GM23338 (cell line): ENCODE measurements at regions not wholly inside any gene's neighbourhood (a gene's known extent, or its start where the extent isn't known, plus 50 kb on each side); places are given as distances from the start of the nearest gene placed in this dataset.
A peak's percentile ranks its signal among the peaks of the same experiment; 100 is the strongest.

Experiments used
- ATAC-seq: fragments of 200-7000 bp; cut with Tn5 transposase; 3 replicates; pipeline ENCODE4 v1.9.1; 2020
- DNase-seq: peaks from one replicate; pipeline ENCODE4 v3.0.0-alpha.2; 2015; ENCODE audit warnings: low spot score
- H2AFZ ChIP-seq: fragments of 200-600 bp; sonication (generic); 2 replicates; pipeline ENCODE4 v1.8.0; 2016; ENCODE audit warnings: antibody characterized with exemption, mild to moderate bottlenecking, moderate library complexity
- H3F3A ChIP-seq: fragments of 200-600 bp; sonication (generic); replicated peaks from 2 replicates; pipeline ENCODE4 v1.8.0; 2017; ENCODE audit warnings: antibody characterized with exemption, mixed run types, low read depth
- H3K27ac ChIP-seq: fragments of 200-600 bp; sonication (generic); 2 replicates; pipeline ENCODE4 v1.6.1; 2016; ENCODE audit warnings: low read depth
- H3K27me3 ChIP-seq: fragments of 200-600 bp; sonication (generic); 2 replicates; pipeline ENCODE4 v1.8.0; 2016; ENCODE audit warnings: mild to moderate bottlenecking, mixed run types, moderate library complexity; ENCODE audit not compliant: insufficient read depth
- H3K36me3 ChIP-seq: fragments of 200-600 bp; sonication (generic); 2 replicates; pipeline ENCODE4 v1.8.0; 2016; ENCODE audit warnings: mild to moderate bottlenecking; ENCODE audit not compliant: insufficient read depth
- H3K4me1 ChIP-seq: fragments of 200-600 bp; sonication (generic); 2 replicates; pipeline ENCODE4 v1.8.0; 2016; ENCODE audit warnings: mild to moderate bottlenecking, moderate library complexity; ENCODE audit not compliant: insufficient read depth
- H3K4me2 ChIP-seq: fragments of 200-600 bp; sonication (generic); 2 replicates; pipeline ENCODE4 v1.7.1; 2017; ENCODE audit warnings: mixed run types
- H3K4me3 ChIP-seq: fragments of 200-600 bp; sonication (generic); 2 replicates; pipeline ENCODE4 v1.6.1; 2016; ENCODE audit warnings: mixed run types
- H3K79me2 ChIP-seq: fragments of 200-600 bp; sonication (generic); replicated peaks from 2 replicates; pipeline ENCODE4 v1.8.0; 2017; ENCODE audit warnings: mild to moderate bottlenecking; ENCODE audit not compliant: insufficient read depth
- H3K9me2 ChIP-seq: fragments of 200-600 bp; sonication (generic); 2 replicates; pipeline ENCODE4 v1.8.0; 2017; ENCODE audit not compliant: insufficient read depth
- H4K20me1 ChIP-seq: fragments of 200-600 bp; sonication (generic); replicated peaks from 2 replicates; pipeline ENCODE4 v1.8.0; 2017; ENCODE audit warnings: mild to moderate bottlenecking; ENCODE audit not compliant: insufficient read depth
- H3K27ac Mint-ChIP-seq: 2 replicates; pipeline ENCODE4 v1.8.0; 2020; ENCODE audit warnings: inconsistent platforms, mild to moderate bottlenecking, moderate library complexity, mixed read lengths
- H3K27me3 Mint-ChIP-seq: 3 replicates; pipeline ENCODE4 v1.8.0; 2022; ENCODE audit warnings: low read depth, mild to moderate bottlenecking, moderate library complexity, mixed read lengths, inconsistent platforms; ENCODE audit not compliant: insufficient read depth, poor library complexity
- H3K36me3 Mint-ChIP-seq: 3 replicates; pipeline ENCODE4 v1.8.0; 2021; ENCODE audit warnings: low read depth, mild to moderate bottlenecking, inconsistent platforms, moderate library complexity, mixed read lengths
- H3K4me1 Mint-ChIP-seq: 3 replicates; pipeline ENCODE4 v1.8.0; 2020; ENCODE audit warnings: mild to moderate bottlenecking, inconsistent platforms, mixed read lengths
- H3K4me3 Mint-ChIP-seq: 3 replicates; pipeline ENCODE4 v1.8.0; 2021; ENCODE audit warnings: moderate library complexity, mild to moderate bottlenecking, inconsistent platforms, mixed read lengths
- H3K9me3 Mint-ChIP-seq: 3 replicates; pipeline ENCODE4 v1.8.0; 2020; ENCODE audit warnings: moderate library complexity, mild to moderate bottlenecking, inconsistent platforms, mixed read lengths
- CREB1 ChIP-seq: fragments of 250-450 bp; sonication (Bioruptor Pico); IDR thresholded peaks from 2 replicates; pipeline ENCODE4 v1.5.0; 2020; ENCODE audit warnings: low read depth, mild to moderate bottlenecking, moderate library complexity
- EZH2 ChIP-seq: fragments of 200-600 bp; sonication (generic); IDR thresholded peaks from one replicate; pipeline ENCODE4 v1.8.0; 2017; ENCODE audit warnings: antibody characterized with exemption, mild to moderate bottlenecking, low read depth; ENCODE audit not compliant: unreplicated experiment
- EZH2phosphoT487 ChIP-seq: fragments of 200-600 bp; sonication (generic); IDR thresholded peaks from one replicate; pipeline ENCODE4 v1.8.1; 2018; ENCODE audit warnings: antibody characterized with exemption; ENCODE audit not compliant: unreplicated experiment
- JUNB ChIP-seq: IDR thresholded peaks from one replicate; pipeline ENCODE4 v1.6.1; 2016; ENCODE audit warnings: antibody characterized with exemption; ENCODE audit not compliant: unreplicated experiment
- NANOG ChIP-seq: IDR thresholded peaks from 2 replicates; pipeline ENCODE4 v1.6.1; 2016; ENCODE audit warnings: antibody characterized with exemption, borderline replicate concordance
- POLR2AphosphoS5 ChIP-seq: IDR thresholded peaks from 2 replicates; pipeline ENCODE4 v1.6.1; 2016; ENCODE audit warnings: antibody characterized with exemption, low read depth
- REST ChIP-seq: IDR thresholded peaks from one replicate; pipeline ENCODE4 v1.6.1; 2018; ENCODE audit warnings: antibody characterized with exemption; ENCODE audit not compliant: unreplicated experiment
- STAT1 ChIP-seq: IDR thresholded peaks from one replicate; pipeline ENCODE4 v1.6.1; 2016; ENCODE audit warnings: antibody characterized with exemption; ENCODE audit not compliant: unreplicated experiment
- ZNF114 ChIP-seq: fragments of 250-450 bp; sonication (Bioruptor Pico); IDR thresholded peaks from 2 replicates; pipeline ENCODE4 v1.5.0; 2020; ENCODE audit warnings: mild to moderate bottlenecking, moderate library complexity
- ZNF331 ChIP-seq: fragments of 250-450 bp; sonication (Bioruptor Pico); IDR thresholded peaks from 2 replicates; pipeline ENCODE4 v1.5.0; 2020; ENCODE audit warnings: low read depth, mild to moderate bottlenecking, moderate library complexity
- TF ChIP-seq, protein P1 (sequence below): IDR thresholded peaks from 2 replicates; pipeline ENCODE4 v1.6.1; 2016; ENCODE audit warnings: antibody characterized with exemption
- TF ChIP-seq, protein P2 (sequence below): fragments of 250-450 bp; sonication (Bioruptor Pico); IDR thresholded peaks from 2 replicates; pipeline ENCODE4 v1.5.0; 2020; ENCODE audit warnings: mild to moderate bottlenecking, moderate library complexity

DNA sequence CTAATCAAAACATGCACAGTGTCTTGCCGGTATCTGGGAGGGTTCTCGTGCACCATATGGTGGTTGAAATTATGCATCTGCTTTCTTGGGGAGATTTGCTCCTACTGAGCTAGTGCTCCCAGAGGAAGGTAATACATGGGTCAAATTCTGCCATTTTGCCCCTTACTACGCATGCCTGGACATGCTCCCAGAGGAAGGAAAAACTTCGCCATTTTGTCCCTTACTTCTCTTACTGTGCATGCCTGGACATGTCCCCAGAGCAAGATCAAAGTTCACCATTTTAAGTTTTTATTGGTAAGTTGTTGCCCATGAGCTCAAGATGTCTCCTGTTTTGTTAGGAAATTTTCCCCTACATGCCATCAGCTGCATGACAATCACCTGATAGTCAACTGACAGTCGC is 252.1 kb upstream of the KLHL4 start:
- no peaks in the 10 kb centered on the region for H3K9me2 ChIP-seq
- no peaks in the 10 kb centered on the region for H3K27me3 ChIP-seq
- H3K4me3 Mint-ChIP-seq, result no peak overlapping the region
- H3K4me1 Mint-ChIP-seq, result no peaks in the 10 kb centered on the region
- ATAC-seq (no peak), DNase-seq (no peak)
- H3K4me3 ChIP-seq, result no peak overlapping the region
- TF ChIP-seq, protein P1, sequence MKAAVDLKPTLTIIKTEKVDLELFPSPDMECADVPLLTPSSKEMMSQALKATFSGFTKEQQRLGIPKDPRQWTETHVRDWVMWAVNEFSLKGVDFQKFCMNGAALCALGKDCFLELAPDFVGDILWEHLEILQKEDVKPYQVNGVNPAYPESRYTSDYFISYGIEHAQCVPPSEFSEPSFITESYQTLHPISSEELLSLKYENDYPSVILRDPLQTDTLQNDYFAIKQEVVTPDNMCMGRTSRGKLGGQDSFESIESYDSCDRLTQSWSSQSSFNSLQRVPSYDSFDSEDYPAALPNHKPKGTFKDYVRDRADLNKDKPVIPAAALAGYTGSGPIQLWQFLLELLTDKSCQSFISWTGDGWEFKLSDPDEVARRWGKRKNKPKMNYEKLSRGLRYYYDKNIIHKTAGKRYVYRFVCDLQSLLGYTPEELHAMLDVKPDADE, result no peak
- TF ChIP-seq NANOG (no peak), ZNF331 (CRISPR knock-in tag) (no peak), CREB1 (CRISPR knock-in tag) (no peak), POLR2AphosphoS5 (no peak), STAT1 (no peak), EZH2phosphoT487 (no peak), JUNB (no peak), ZNF114 (CRISPR knock-in tag) (no peak), REST (no peak), EZH2 (no peak)
- TF ChIP-seq, protein P2, sequence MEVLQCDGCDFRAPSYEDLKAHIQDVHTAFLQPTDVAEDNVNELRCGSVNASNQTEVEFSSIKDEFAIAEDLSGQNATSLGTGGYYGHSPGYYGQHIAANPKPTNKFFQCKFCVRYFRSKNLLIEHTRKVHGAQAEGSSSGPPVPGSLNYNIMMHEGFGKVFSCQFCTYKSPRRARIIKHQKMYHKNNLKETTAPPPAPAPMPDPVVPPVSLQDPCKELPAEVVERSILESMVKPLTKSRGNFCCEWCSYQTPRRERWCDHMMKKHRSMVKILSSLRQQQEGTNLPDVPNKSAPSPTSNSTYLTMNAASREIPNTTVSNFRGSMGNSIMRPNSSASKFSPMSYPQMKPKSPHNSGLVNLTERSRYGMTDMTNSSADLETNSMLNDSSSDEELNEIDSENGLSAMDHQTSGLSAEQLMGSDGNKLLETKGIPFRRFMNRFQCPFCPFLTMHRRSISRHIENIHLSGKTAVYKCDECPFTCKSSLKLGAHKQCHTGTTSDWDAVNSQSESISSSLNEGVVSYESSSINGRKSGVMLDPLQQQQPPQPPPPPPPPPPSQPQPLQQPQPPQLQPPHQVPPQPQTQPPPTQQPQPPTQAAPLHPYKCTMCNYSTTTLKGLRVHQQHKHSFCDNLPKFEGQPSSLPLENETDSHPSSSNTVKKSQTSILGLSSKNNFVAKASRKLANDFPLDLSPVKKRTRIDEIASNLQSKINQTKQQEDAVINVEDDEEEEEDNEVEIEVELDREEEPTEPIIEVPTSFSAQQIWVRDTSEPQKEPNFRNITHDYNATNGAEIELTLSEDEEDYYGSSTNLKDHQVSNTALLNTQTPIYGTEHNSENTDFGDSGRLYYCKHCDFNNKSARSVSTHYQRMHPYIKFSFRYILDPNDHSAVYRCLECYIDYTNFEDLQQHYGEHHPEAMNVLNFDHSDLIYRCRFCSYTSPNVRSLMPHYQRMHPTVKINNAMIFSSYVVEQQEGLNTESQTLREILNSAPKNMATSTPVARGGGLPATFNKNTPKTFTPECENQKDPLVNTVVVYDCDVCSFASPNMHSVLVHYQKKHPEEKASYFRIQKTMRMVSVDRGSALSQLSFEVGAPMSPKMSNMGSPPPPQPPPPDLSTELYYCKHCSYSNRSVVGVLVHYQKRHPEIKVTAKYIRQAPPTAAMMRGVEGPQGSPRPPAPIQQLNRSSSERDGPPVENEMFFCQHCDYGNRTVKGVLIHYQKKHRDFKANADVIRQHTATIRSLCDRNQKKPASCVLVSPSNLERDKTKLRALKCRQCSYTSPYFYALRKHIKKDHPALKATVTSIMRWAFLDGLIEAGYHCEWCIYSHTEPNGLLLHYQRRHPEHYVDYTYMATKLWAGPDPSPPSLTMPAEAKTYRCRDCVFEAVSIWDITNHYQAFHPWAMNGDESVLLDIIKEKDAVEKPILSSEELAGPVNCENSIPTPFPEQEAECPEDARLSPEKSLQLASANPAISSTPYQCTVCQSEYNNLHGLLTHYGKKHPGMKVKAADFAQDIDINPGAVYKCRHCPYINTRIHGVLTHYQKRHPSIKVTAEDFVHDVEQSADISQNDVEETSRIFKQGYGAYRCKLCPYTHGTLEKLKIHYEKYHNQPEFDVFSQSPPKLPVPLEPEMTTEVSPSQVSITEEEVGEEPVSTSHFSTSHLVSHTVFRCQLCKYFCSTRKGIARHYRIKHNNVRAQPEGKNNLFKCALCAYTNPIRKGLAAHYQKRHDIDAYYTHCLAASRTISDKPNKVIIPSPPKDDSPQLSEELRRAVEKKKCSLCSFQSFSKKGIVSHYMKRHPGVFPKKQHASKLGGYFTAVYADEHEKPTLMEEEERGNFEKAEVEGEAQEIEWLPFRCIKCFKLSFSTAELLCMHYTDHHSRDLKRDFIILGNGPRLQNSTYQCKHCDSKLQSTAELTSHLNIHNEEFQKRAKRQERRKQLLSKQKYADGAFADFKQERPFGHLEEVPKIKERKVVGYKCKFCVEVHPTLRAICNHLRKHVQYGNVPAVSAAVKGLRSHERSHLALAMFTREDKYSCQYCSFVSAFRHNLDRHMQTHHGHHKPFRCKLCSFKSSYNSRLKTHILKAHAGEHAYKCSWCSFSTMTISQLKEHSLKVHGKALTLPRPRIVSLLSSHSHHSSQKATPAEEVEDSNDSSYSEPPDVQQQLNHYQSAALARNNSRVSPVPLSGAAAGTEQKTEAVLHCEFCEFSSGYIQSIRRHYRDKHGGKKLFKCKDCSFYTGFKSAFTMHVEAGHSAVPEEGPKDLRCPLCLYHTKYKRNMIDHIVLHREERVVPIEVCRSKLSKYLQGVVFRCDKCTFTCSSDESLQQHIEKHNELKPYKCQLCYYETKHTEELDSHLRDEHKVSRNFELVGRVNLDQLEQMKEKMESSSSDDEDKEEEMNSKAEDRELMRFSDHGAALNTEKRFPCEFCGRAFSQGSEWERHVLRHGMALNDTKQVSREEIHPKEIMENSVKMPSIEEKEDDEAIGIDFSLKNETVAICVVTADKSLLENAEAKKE (CRISPR knock-in tag), result no peak
- H3K9me3 Mint-ChIP-seq, result no peaks in the 10 kb centered on the region
- no peaks in the 10 kb centered on the region for H3F3A ChIP-seq
- no peaks in the 10 kb centered on the region for H3K36me3 ChIP-seq
- 0 out of 2 replicates have a peak overlapping the region, but pooled peaks have one; percentile 40 for H3K27ac Mint-ChIP-seq
- H3K27ac ChIP-seq, result no peak overlapping the region
- no peaks in the 10 kb centered on the region; the same call in 2 of the 3 replicates for H3K36me3 Mint-ChIP-seq
- no peaks in the 10 kb centered on the region for H3K4me1 ChIP-seq
- peaks cover 3% of the 10 kb centered on the region for H3K27me3 Mint-ChIP-seq
- H3K4me2 ChIP-seq, result no peak overlapping the region
- H2AFZ ChIP-seq, result no peak overlapping the region
- no peaks in the 10 kb centered on the region for H3K79me2 ChIP-seq
- H4K20me1 ChIP-seq, result no peaks in the 10 kb centered on the region
